GM19043 (cell line): ENCODE measurements at regions not wholly inside any gene's neighbourhood (a gene's known extent, or its start where the extent isn't known, plus 50 kb on each side); places are given as distances from the start of the nearest gene placed in this dataset.
A peak's percentile ranks its signal among the peaks of the same experiment; 100 is the strongest.
"Not testable (repeated sequence)": the region's sequence is repeated elsewhere in the genome, so short reads cannot be mapped to it uniquely, and the experiment has no call there.

Source experiments
- ATAC-seq: cut with Tn5 transposase; IDR thresholded peaks from one replicate; pipeline ENCODE4 v1.9.1; 2021; ENCODE audit warnings: low read depth; ENCODE audit not compliant: unreplicated experiment

DNA sequence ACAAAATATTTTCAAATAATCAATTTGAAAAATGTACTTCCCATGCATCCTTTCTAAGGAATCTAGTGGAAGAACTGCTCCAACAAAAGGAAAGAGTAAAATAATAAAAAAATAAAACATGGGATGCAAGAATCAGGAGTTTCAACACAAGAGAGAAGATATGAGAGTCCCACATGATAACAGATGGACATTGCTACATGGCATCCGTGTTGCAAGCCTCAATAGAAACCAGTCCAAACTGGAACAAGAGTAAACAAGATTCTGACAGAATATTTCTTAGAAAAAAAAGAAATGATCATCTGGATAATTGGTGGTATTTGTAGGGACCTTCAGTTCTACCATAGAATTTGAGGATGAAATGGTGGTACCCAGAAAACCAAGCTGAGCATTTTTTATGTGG lies 186.8 kb downstream of the FRK start:
- ATAC-seq = no peak

DNA sequence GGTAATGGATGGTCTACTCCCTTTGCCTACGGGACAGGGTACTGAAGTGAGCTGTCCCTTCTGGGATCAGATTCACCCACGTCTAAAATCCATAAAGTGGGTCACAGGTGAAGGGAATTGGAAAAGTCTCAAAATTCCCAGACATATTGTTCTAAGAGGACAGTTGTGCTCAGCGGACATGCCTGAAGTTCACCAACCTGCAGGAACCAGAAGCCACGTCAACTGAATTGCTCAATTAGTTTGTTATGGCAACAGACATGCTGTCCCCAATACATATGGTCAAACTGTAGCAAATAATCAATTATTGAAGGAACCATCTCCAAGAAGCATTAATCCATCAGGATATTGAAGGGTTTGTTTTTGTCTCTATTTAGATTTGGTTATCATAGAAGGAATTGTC lies 190.2 kb downstream of the FRK start:
- no peak for ATAC-seq

DNA sequence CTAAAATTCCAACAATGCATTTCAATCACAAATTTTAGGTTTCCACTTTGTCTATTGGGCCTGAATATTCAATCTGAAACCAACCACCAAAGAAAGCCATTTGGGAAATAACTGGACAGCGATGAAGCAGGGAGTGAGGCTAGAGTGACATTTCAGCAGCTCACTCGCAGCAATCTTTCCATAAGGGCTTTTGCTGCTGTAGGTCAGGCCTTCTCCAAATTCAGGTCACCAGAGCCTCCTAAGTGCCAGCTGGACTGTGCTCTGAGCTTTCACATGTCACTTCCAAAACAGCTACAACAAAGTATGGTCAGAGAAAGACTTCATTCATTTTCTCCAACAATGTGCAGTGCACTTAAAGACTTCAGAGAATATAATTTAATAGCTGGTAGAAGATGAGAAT lies 194.8 kb downstream of the FRK start:
- no peak for ATAC-seq

DNA sequence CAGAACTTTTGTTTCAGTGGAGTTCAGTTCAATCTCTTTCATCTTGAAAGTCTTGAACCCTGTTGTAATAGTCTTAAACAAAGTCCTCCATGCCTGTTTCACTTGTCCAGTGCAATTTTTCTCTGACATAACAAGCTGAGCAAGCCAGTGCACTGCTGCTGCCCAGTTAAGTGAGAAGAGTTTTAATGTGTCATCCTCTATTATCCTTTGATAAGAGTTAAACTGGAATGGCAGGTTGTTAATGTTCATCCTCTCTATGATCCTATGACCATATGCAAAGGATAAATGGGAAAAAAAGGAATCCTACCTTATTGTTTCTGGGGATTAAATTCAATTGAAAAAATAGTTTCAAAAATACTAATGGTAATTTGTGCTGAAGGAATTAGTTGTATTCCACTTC lies 197.5 kb downstream of the FRK start:
- ATAC-seq = no peak

DNA sequence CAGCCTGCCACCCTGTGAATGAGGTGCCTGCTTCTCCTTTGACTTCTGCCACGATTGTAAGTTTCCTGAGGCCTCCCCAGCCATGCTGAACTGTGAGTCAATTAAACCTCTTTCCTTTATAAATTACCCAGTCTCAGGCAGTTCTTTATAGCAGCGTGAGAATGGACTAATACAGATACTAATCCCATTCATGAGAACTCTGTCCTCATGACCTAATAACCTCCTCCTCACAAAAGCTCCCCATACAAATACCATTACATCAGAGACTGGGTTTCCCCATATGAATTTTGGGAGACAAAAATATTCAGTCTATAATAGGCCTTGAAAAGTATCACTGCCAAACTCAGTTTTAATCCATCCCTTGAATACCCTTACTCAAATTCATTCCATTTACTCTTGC lies 199.0 kb downstream of the FRK start:
- ATAC-seq = not testable (repeated sequence)

DNA sequence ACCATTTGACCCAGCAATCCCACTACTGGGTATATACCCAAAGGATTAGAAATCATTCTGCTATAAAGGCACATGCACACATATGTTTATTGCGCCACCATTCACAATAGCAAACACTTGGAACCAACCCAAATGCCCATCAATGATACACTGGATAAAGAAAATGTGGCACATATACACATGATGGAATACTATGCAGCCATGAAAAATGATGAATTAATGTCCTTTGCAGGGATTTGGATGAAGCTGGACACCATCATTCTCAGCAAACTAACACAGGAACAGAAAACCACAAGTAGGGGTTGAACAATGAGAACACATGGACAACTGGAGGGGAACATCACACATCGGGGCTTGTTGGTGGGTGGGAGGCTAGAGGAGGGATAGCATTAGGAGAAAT lies 201.1 kb downstream of the FRK start:
- not testable (repeated sequence) for ATAC-seq

DNA sequence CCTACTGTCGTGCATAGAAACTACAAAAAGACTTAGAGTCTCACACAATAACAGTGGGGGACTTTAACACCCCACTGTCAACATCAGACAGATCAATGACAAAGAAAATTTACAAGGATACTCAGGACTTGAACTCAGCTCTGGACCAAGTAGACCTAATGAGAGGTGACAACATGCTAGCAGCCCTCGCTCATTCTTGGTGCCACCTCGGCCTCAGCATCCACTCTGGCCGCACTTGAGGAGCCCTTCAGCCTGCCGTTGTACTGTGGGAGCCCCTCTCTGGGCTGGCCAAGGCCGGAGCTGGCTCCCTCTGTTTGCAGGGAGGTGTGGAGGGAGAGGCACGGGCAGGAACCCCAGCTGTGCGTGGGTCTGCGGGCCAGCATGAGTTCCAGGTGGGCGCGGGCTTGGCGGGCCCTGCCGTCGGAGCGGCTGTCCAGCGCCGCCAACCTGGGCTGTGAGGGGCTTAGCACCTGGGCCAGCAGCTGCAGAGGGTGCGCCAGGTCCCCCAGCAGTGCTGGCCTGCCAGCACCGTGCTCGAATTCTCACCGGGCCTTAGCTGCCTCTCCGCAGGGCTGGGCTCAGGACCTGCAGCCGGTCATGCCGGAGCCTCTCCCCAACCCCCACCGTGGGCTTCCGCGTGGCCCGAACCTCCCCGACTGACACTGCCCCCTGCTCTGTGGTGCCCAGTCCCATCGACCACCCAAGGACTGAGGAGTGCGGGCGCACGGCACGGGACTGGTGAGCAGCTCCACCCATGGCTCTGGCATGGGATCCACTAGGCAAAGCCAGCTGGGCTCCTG lies 205.6 kb downstream of the FRK start:
- no peak for ATAC-seq

DNA sequence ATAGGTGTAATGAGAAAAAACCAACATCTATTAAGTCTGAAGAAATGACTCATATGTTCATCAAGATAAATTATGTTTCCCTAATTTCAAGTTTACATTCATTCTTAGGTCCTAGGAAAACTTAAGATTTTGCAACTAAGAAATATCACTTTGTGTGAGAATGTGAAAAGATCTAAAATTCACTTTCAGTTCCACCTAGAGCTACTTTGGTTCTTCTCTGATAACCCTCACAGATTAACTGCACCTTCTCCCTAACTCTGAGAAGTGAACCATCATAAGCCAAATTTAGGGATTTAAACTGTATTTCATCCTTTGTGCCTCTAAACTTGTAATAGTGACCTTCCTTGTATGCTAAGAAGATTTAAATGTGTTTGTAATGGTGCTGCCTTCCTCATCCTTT lies 213.0 kb downstream of the FRK start:
- no peak for ATAC-seq

DNA sequence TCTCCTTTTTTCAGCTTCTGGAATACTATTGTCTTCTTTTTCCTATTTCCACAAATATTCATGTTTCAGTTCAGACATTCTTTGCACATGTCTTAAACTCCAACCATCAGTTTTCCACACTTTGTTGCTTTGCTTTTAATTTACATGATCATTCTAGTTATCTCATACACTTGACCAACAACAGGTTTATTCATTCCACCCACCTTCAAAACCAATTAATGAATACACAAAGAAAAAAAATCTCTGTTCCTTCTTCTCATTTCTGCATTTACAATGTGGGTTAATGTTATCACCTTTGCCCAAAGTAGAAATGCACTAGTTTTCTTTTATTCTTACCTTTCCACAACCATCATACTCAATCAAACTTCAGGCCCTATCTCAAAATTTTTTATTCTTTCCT lies 216.7 kb downstream of the FRK start:
- ATAC-seq = no peak

DNA sequence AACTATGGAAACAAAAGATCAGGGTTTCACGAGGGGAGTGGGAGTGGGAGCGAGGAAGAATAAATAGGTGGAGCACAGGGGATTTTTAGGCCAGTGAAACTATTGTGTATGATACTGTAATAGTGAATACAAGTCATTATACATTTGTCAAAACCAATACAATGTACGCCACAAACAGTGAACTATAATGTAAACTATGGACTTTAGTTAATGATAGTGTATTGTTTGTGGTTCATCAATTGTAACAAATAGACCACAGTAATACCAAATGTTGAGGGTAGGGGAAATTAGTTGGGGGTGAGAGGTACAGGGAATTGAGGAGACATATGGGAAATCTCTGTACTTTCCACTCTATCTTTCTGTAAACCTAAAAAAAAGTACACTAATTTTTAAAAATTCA lies 218.4 kb downstream of the FRK start:
- no peak for ATAC-seq

DNA sequence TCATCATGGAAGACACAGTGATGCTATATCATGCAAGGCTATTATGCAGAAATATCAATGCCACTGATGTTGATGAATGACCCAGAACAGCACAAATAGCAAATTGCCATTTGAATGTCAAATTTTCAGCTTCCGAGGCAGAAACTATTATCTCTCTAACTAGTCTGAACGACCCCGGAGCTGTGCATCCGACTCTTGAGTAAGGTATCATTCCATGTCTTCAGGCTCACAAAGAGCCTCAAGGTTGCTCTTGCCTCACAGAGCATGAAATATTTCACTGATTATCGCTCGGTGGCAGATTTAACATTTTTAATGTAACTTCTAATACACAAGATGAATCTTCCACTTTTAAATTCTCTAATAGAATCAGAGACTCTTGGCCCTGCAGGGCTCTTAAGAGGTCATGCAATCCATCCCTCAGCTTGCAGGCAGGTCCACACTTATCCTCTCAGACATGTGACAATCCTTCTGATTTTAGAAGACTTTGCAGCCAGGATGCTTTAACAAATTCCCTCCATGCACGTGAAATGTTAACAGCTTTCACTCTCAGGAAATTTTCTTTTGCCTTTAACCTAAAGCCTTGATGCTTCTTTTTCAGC lies 221.0 kb downstream of the FRK start:
- no peak for ATAC-seq

DNA sequence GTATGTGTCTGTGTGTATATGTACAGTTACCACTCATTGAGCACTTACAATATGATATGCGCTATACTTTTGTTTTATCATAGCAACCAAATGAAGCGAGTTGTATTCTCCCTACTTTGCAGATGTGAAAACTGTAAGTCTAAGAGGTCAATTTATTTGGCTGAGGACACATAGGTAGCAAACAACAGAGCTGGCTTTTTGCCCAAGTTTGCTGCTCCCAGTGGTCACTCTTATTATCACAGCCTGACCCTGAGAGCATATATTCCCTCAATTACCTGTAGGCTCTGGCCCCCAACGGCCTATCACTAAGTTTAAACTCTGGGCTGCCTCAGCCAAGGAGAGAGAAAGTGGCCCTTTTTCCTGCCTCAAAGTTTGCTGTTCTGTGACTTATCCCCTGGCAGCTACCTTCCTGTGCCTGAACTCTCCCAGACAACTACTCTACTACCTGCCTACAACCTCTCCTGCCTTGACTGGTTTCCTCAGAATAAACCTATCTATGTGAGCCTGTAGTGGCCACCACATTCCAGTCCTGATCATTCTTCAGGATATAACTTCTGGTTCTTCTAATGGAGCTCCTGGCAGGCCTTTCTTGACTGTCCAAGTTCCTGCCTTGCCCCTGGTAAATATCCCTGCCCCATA lies 221.8 kb downstream of the FRK start:
- ATAC-seq = peak; percentile 86

DNA sequence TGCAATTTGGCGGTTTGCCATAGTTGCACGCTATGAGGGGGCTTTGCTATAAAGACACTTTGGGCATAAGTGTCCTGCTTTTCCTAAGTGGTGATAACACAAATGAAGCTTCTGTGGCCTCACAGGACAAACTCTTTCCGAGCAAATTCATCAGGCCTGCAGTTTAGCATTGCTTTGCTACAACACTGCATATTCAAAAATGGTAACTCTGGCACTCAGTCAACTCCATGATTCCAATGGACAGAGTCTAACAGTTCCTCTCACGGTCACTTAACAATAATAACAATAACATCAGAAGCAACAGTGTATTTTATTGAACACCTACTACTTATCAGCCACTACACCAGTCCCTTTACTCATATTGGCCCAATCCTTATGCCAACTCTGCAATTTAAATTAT lies 222.5 kb downstream of the FRK start:
- no peak for ATAC-seq

DNA sequence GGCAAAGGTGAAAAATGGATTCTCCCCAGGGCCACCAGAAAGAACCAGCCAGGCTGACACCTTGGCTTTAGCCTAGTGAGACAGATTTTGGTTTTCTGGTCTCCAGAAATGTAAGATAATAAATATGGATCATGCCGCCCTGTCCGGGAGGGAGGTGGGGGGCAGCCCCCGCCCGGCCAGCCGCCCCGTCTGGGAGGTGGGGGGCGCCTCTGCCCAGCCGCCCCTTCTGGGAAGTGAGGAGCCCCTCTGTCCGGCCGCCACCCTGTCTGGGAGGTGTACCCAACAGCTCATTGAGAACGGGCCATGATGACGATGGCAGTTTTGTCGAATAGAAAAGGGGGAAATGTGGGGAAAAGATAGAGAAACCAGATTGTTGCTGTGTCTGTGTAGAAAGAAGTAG lies 224.3 kb downstream of the FRK start:
- ATAC-seq = not testable (repeated sequence)

DNA sequence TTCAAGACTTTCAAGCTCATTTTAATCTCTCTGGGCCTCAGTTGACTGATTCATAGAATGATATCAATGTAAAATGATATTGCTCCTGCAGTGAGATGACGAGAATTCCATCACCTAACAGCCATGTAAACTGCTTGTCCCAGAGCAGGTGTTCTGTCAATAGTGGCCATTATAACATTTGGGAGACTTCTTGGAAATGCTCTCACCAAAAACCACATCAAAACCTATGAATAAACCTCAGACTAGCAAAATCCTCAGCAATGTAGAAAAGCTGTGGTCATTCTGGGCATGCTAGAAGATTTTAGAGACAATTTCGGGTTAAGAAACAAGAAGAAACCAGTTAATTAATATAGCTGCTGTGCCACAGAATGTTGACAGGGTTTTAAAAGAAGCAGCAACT lies 225.4 kb downstream of the FRK start:
- no peak for ATAC-seq

DNA sequence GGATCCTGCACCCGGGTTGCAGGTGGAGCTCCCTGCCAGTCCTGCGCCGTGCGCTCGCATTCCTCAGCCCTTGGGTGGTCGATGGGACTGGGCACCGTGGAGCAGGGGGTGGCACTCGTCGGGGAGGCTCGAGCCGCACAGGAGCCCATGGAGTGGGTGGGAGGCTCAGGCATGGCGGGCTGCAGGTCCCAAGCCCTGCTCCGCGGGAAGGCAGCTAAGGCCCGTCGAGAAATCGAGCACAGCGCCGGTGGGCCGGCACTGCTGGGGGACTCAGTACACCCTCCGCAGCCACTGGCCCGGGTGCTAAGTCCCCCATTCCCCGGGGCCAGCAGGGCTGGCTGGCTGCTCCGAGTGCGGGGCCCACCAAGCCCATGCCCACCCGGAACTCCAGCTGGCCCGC lies 226.1 kb downstream of the FRK start:
- not testable (repeated sequence) for ATAC-seq

DNA sequence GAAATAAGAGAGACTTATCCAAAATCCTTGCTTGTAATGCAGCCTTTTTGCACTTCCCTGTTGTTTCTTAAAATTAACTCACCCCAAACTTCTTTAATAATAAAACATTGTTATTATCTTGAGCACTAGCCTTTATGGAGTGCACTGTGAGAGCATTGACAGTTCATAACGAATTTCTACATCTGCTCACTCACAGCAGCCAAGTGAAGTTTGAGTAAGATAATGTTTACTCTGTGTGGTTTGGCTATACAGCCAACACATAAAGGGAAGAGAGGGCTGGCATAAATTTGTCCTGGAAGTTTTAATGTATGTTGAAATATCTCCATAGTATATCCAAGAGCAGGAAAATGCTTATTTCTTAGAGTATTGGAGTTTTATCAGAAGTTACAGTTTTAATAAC lies 227.9 kb downstream of the FRK start:
- ATAC-seq = no peak

DNA sequence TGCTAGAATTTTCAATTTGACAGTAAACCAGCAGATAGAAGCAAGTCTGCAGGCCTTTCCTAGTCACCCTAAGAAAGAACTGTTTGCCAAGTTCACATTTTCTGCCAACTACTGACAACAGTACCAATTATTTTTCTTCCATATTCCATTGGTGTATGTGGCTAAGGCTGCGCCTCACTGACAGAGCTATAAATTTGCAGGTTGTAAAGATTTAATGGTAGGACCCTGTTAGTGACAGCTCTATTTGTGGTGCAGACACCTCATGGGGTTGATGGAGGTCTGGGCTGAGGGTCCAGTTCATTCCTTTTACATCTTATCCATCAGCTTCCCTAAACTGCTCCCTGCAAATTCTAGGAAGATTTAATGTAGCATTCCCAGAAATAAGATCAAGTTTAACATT lies 228.5 kb downstream of the FRK start:
- ATAC-seq = no peak

DNA sequence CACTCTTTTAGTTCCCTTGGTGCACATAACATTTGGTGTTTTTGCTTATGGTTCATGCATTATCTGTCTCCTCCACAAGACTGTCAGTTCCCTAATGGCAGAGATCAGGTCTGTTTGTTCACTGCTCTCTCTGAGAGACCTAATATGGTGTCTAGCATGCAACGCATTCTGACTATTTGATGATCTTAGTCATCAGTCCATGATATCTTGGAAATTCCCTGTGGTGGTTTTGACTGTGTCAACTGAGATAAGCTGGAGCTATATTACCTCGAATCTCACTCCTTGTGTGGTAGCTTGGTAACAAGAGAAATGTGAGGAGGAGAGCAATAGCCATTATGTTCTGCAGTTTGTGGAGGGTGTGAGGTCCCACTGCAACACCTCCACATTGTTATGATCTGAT lies 229.8 kb downstream of the FRK start:
- ATAC-seq = peak; percentile 38

DNA sequence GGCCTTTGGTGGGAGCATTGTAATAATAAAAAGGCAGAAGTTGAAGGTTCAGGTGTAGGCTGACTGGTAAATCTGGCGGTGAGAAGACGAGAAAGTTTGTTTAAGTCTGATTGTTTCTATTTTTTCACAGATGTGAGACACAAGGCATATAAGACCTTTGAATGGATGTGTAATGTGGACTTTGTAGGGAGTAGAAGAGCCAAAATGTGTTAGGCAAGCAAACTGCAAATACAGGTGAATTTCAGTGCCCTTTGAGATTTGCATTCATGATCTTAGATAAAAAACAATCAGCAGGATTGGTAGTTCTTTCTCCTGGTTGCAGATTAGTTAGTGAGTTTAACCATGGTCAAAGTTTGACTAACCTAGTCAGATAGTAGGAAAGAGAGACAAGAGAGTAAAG lies 238.9 kb downstream of the FRK start:
- no peak for ATAC-seq

DNA sequence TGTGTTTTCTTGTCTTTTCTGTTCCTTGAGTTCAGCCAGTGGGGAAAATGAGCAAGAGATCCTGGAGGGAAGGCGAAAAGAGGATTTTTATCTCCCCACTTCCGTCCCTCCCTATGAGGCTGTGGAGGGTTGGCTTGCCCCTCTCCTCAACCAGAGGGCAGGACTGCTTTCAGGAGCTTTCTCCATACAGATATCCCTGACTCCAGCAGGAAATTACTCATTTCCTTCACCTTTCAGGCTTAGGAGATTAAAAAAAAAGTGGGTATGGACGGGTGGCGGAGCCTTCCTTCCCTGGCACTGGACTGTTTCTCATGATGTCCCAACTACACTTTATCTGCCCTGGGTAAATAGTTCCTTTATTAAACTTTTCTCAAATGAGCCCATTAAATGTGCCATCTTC lies 241.2 kb downstream of the FRK start:
- no peak for ATAC-seq

DNA sequence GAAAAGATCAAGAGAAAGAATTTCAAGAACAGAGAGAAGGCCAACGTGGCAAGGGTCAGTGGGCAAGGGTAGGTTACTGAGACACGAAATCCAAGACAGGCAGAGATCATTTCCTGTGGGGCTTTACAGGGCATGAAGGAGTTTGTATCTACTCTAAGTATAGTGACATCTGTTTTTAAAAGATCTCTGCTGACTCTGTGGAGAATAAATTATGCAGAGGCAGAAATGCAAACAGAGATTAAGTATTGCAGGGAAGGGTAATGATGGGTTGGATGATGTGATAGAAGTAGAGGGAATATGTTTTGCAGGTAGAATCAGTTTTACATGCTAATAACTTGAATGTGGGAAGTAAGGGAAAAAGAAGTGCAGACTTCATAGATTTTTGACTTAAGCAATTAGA lies 243.5 kb downstream of the FRK start:
- no peak for ATAC-seq
